AG04450 (cell line): ENCODE measurements at regions not wholly inside any gene's neighbourhood (a gene's known extent, or its start where the extent isn't known, plus 50 kb on each side); places are given as distances from the start of the nearest gene placed in this dataset.

Source experiments
- CTCF ChIA-PET: fragments of 300-600, 350-600 bp; formaldehyde crosslinking; extraction: SDS; loops from one replicate; lab custom pipeline; 2022; ENCODE audit warnings: antibody characterized with exemption, inconsistent platforms; lab: Charles Lee
- POLR2A ChIA-PET: fragments of 350-600 bp; formaldehyde crosslinking; extraction: SDS; loops from one replicate; lab custom pipeline; 2021; ENCODE audit warnings: antibody characterized with exemption, inconsistent platforms; lab: Yijun Ruan, JAX
- DNase-seq: peaks from one replicate; pipeline ENCODE4 v3.0.0-alpha.2; 2011; ENCODE audit warnings: low read depth, low spot score
- H3K27ac ChIP-seq: one replicate; pipeline ENCODE4 v1.5.1; 2012; ENCODE audit warnings: low read depth, low read length, control low read depth
- H3K27me3 ChIP-seq: one replicate; pipeline ENCODE4 v1.6.0; 2012; ENCODE audit warnings: low read length; ENCODE audit not compliant: control insufficient read depth, insufficient read depth
- H3K4me3 ChIP-seq: 2 replicates; pipeline ENCODE4 v1.5.1; 2011; ENCODE audit warnings: mild to moderate bottlenecking, low read depth, low read length, control low read depth
- H3K9me3 ChIP-seq: 2 replicates; pipeline ENCODE4 v1.5.1; 2012; ENCODE audit warnings: low read length; ENCODE audit not compliant: control insufficient read depth, insufficient read depth
- TF ChIP-seq, protein P1 (sequence below): IDR thresholded peaks from 2 replicates; pipeline ENCODE4 v1.5.1; 2011; ENCODE audit warnings: low read depth, low read length, control low read depth, inconsistent platforms

GRCh38 chr12:89933911-89934310 is 225.3 kb upstream of the ATP2B1 start:
- DNase-seq, result no peak
- TF ChIP-seq, protein P1, sequence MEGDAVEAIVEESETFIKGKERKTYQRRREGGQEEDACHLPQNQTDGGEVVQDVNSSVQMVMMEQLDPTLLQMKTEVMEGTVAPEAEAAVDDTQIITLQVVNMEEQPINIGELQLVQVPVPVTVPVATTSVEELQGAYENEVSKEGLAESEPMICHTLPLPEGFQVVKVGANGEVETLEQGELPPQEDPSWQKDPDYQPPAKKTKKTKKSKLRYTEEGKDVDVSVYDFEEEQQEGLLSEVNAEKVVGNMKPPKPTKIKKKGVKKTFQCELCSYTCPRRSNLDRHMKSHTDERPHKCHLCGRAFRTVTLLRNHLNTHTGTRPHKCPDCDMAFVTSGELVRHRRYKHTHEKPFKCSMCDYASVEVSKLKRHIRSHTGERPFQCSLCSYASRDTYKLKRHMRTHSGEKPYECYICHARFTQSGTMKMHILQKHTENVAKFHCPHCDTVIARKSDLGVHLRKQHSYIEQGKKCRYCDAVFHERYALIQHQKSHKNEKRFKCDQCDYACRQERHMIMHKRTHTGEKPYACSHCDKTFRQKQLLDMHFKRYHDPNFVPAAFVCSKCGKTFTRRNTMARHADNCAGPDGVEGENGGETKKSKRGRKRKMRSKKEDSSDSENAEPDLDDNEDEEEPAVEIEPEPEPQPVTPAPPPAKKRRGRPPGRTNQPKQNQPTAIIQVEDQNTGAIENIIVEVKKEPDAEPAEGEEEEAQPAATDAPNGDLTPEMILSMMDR, result no peak
- CTCF ChIA-PET, result no interaction called here
- no peak overlapping the region for H3K27ac ChIP-seq
- H3K9me3 ChIP-seq, result no peaks in the 10 kb centered on the region
- H3K27me3 ChIP-seq, result no peaks in the 10 kb centered on the region
- H3K4me3 ChIP-seq, result no peak overlapping the region
- POLR2A ChIA-PET, result no interaction called here

DNA sequence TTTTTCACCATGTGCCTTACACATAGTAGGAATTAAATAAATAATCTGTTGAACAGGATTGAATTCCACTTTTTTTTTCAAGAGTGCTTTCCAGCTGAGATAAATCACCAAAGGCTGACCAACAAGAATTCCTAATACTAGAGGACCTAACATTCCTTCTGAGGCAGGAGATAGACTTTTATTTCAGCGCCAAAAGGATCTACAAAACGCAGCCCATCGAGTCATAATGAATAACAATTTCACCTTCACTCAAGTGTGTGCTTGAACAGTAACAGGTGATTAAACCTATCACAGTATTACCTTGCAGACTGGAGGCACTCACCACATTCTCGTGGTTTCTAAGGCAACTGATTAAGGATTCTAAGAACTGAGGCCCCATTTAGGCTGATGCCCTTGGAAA is 224.3 kb upstream of the ATP2B1 start:
- no peak overlapping the region for H3K27ac ChIP-seq
- no peak for DNase-seq
- CTCF ChIA-PET, result no interaction called here
- POLR2A ChIA-PET, result interaction anchor here (1.0 kb wide), 1 partner anchor 223 kb away, joined by 3 read pairs; no protein-coding TSS in a partner anchor
- TF ChIP-seq, protein P1, result no peak
- H3K9me3 ChIP-seq, result no peaks in the 10 kb centered on the region
- H3K4me3 ChIP-seq, result no peak overlapping the region
- H3K27me3 ChIP-seq, result no peaks in the 10 kb centered on the region

DNA sequence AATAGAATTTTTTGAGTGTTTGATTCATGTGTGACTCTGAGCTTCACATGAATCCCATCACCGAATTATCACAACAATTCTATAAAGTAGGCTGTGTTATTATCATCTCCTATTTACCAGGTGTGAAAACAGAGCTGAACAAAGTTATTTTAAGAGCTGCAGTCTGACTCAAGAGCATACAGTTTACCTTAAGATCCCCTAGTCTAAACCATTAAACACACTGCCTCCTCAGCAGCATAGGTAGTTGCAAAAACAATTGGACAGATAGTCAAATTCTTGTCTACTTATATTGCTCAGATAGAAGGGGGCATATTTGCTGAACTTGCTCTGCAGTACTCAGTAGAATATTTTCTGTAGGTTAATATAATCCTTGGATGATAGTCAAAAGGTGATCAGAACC is 219.8 kb upstream of the ATP2B1 start:
- Histone ChIP-seq H3K4me3 (no peak overlapping the region), H3K9me3 (no peaks in the 10 kb centered on the region), H3K27me3 (no peaks in the 10 kb centered on the region), H3K27ac (no peak overlapping the region)
- POLR2A ChIA-PET, result no interaction called here
- TF ChIP-seq, protein P1, result no peak
- DNase-seq, result no peak
- CTCF ChIA-PET, result no interaction called here

GRCh38 chr12:89927226-89927698 is 218.6 kb upstream of the ATP2B1 start:
- no peak for DNase-seq
- TF ChIP-seq, protein P1, result no peak
- POLR2A ChIA-PET, result no interaction called here
- Histone ChIP-seq H3K9me3 (no peaks in the 10 kb centered on the region), H3K27me3 (no peaks in the 10 kb centered on the region), H3K4me3 (no peak overlapping the region), H3K27ac (no peak overlapping the region)
- CTCF ChIA-PET, result no interaction called here

DNA sequence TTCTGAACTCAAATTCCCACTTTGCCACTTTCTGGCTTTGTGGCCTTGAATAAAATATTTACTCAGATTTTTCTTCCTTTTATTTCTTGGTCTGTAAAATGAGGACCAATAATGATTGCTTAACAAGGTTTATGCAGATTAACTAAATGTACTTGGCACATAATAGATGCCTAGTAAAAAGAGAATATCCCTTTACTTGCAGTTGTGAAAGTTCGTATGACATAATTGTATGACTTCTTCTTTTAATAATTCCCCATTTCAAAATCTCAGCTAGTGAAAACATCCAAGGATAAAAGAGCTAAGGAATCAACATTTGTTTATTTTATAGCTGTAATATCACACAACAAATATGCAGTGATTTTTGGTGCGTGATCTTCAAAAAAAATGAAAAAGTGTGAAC is 215.6 kb upstream of the ATP2B1 start:
- Histone ChIP-seq H3K27ac (no peak overlapping the region), H3K27me3 (no peaks in the 10 kb centered on the region), H3K9me3 (no peaks in the 10 kb centered on the region), H3K4me3 (no peak overlapping the region)
- POLR2A ChIA-PET, result no interaction called here
- DNase-seq, result no peak
- TF ChIP-seq, protein P1, result no peak
- CTCF ChIA-PET, result interaction anchor here (1.1 kb wide), 1 partner anchor 180 kb away, joined by 3 read pairs; no protein-coding TSS in a partner anchor
